Chondrocyte (in vitro differentiated cells): ENCODE measurements at regions not wholly inside any gene's neighbourhood (a gene's known extent, or its start where the extent isn't known, plus 50 kb on each side); places are given as distances from the start of the nearest gene placed in this dataset.

Experiments
- DNase-seq: peaks from one replicate; pipeline ENCODE4 v3.0.0; 2021; ENCODE audit warnings: mixed read lengths, low spot score
- H3K27ac Mint-ChIP-seq: one replicate; pipeline ENCODE4 v1.8.0; 2021; ENCODE audit warnings: mild to moderate bottlenecking, moderate library complexity, mixed read lengths; ENCODE audit not compliant: unreplicated experiment
- H3K27me3 Mint-ChIP-seq: 2 replicates; pipeline ENCODE4 v1.8.0; 2021; ENCODE audit warnings: low read depth, mixed read lengths
- H3K36me3 Mint-ChIP-seq: 2 replicates; pipeline ENCODE4 v1.8.0; 2021; ENCODE audit warnings: low read depth, mixed read lengths
- H3K4me1 Mint-ChIP-seq: 2 replicates; pipeline ENCODE4 v1.8.0; 2021; ENCODE audit warnings: low read depth, mild to moderate bottlenecking, mixed read lengths
- H3K4me3 Mint-ChIP-seq: one replicate; pipeline ENCODE4 v1.8.0; 2021; ENCODE audit warnings: mild to moderate bottlenecking, moderate library complexity, mixed read lengths; ENCODE audit not compliant: unreplicated experiment
- H3K9me3 Mint-ChIP-seq: 2 replicates; pipeline ENCODE4 v1.8.0; 2021; ENCODE audit warnings: low read depth, mixed read lengths
- TF ChIP-seq, protein P1 (sequence below): fragments of 200-600 bp; sonication (generic); IDR thresholded peaks from 2 replicates; pipeline ENCODE4 v1.5.0; 2021; ENCODE audit warnings: antibody characterized with exemption, mild to moderate bottlenecking, moderate library complexity

DNA sequence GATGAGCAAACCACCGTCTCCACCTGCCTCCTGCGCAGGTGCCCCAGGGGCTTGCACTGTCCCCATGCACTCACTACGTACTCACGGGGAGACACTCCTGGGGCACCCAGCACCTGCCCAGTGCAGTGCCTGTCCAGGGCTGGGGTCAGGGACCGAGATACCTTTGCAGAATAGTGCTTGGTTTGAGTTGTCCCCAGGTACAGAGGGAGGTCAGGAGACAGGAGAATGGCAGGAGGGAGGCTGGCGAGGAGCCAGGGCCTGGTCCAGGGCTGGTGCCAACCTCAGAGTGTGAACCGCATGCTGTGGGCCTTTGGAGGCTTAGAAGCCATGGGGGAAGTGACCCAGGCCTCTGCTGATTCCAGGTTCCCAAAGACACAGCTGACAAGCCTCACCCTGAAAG lies 110.1 kb upstream of the GPR26 start:
- peak; percentile 74 for DNase-seq
- Mint-ChIP-seq H3K36me3 (no peaks in the 10 kb centered on the region), H3K9me3 (no peaks in the 10 kb centered on the region), H3K4me3 (no peak overlapping the region), H3K27me3 (peaks cover 18% of the 10 kb centered on the region), H3K27ac (no peak overlapping the region), H3K4me1 (no peaks in the 10 kb centered on the region)
- TF ChIP-seq, protein P1, sequence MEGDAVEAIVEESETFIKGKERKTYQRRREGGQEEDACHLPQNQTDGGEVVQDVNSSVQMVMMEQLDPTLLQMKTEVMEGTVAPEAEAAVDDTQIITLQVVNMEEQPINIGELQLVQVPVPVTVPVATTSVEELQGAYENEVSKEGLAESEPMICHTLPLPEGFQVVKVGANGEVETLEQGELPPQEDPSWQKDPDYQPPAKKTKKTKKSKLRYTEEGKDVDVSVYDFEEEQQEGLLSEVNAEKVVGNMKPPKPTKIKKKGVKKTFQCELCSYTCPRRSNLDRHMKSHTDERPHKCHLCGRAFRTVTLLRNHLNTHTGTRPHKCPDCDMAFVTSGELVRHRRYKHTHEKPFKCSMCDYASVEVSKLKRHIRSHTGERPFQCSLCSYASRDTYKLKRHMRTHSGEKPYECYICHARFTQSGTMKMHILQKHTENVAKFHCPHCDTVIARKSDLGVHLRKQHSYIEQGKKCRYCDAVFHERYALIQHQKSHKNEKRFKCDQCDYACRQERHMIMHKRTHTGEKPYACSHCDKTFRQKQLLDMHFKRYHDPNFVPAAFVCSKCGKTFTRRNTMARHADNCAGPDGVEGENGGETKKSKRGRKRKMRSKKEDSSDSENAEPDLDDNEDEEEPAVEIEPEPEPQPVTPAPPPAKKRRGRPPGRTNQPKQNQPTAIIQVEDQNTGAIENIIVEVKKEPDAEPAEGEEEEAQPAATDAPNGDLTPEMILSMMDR: no peak

DNA sequence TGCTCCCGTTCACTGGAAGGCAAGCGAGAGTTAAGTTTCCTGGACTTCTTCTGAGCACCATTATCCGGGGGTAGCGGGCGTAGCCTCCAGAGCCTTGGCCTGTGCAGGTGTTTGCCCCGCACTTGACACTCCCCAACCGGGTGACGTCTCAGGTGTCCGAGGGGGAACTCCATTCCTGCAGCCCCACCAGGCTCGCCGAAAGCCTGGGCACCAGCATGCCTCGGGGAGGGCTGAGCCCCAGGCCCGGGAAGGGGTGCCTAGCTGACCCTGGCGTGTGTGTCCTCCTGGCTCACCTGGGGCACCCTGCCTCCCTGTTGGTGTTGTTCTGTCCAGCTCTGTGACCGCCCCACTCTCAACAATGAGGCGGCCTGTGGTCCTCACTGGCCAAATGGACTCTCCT lies 109.4 kb upstream of the GPR26 start:
- DNase-seq: peak; percentile 81
- Mint-ChIP-seq H3K27ac (no peak overlapping the region), H3K4me1 (no peaks in the 10 kb centered on the region), H3K27me3 (peaks cover 19% of the 10 kb centered on the region), H3K9me3 (no peaks in the 10 kb centered on the region), H3K4me3 (no peak overlapping the region), H3K36me3 (no peaks in the 10 kb centered on the region)
- TF ChIP-seq, protein P1: no peak

DNA sequence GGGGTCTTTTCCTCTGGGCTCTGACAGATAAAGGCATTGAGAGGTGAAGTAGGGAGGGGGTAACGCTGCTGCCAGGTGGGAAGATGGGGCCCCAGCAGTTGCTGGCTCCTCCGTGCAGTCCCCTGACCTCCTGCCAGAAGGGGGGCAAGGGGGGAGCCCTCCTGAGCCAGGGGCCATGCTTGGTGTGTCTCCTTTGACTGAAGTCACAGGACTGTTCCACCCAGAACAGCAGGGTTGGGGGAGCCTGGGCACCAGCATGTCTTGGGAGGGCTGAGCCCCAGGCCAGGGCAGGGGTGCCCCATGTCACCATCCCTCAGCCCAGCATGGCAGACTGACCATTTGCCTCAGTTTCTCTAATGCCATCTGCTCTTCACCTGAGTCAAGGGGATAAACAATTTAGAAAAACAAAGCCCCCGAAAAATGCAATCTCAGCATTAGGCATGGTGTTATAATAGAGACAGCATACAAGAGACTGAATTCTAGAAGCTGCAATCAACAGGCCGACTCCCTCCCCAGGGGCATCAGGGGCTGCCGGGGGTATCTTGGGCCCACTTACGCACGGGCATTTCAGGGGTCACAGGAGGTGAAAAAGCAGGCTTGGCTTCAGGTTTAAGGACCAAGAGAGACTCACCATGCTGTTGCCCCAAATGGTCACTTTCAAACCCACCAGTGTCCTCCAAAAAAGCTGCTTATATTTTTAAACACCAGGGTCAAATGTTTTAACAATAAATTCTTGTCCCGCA lies 108.6 kb upstream of the GPR26 start:
- no peak overlapping the region for H3K4me3 Mint-ChIP-seq
- H3K9me3 Mint-ChIP-seq: no peaks in the 10 kb centered on the region
- H3K27ac Mint-ChIP-seq: no peak overlapping the region
- peaks cover 21% of the 10 kb centered on the region for H3K27me3 Mint-ChIP-seq
- TF ChIP-seq, protein P1: no peak
- H3K4me1 Mint-ChIP-seq: no peaks in the 10 kb centered on the region
- no peaks in the 10 kb centered on the region for H3K36me3 Mint-ChIP-seq
- peak; percentile 69 for DNase-seq

DNA sequence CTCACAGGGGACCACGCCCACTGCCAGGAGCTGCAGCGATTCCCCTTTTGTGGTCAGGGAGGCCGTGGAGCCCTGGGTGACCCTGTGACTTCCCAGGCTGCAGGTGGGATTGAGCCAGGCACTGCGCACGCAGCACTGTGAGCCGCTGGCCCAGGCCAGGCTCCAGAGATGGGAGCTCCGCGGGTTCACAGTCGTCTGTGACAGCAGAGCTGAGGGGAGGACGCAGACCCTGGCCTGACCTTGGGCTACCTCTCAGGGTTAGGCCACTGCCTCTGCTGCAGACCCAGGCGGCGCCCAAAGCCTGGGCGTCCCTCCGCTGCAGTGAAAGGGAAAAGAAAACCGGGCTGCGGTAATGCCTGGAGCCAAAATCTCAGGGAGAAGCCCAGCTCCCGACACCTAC lies 107.5 kb upstream of the GPR26 start:
- DNase-seq: peak; percentile 61
- Mint-ChIP-seq H3K27me3 (peaks cover 24% of the 10 kb centered on the region), H3K27ac (no peak overlapping the region), H3K36me3 (no peaks in the 10 kb centered on the region), H3K4me3 (no peak overlapping the region), H3K9me3 (no peaks in the 10 kb centered on the region), H3K4me1 (no peaks in the 10 kb centered on the region)
- TF ChIP-seq, protein P1: no peak

DNA sequence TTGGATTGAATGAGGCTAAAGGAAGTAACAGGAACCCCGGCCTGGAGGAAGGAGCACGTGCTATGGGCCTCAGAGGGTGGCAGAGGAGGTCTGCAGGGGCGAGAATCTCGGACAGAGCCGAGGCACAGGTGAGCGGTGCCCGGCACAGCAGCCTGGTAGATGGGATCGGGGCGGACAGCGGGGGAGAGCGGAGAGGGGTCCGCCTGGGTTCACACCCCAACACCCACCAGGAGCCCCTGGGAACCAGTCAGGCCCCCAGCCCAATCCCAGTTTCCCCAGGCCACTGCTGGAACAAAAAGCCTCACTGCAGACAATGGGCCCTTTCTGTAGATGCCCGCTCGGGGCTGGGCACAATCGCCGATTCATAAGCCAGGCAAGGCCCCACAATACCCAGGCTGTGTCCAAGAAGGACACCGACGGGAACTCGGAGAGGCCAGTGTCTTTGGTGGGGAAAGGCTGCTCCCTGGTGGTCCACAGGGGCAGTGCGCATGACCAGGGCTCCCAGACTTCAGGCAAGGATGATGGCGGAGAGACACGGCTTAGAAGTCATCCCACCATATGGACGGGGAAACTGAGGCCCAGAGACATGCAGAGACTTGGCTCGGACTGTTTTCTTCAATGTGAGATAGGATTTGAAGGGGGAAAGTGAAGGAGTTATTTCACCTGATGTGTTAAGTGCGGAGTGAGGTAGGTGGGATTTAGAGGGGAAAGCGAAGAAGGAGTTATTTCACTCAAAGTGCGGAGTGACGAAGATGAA lies 106.9 kb upstream of the GPR26 start:
- no peaks in the 10 kb centered on the region for H3K9me3 Mint-ChIP-seq
- no peak overlapping the region for H3K4me3 Mint-ChIP-seq
- peaks cover 24% of the 10 kb centered on the region for H3K27me3 Mint-ChIP-seq
- H3K27ac Mint-ChIP-seq: no peak overlapping the region
- TF ChIP-seq, protein P1: peak; percentile 95
- no peaks in the 10 kb centered on the region for H3K4me1 Mint-ChIP-seq
- DNase-seq: peak; percentile 81
- no peaks in the 10 kb centered on the region for H3K36me3 Mint-ChIP-seq
